Neural progenitor cell (in vitro differentiated cells): ENCODE measurements at regions not wholly inside any gene's neighbourhood (a gene's known extent, or its start where the extent isn't known, plus 50 kb on each side); places are given as distances from the start of the nearest gene placed in this dataset.

Source experiments
- DNase-seq: peaks from one replicate; pipeline ENCODE4 v3.0.0-alpha.2; 2016; ENCODE audit warnings: low spot score
- H2AFZ ChIP-seq: fragments of 200-600 bp; sonication (generic); replicated peaks from 2 replicates; pipeline ENCODE4 v1.6.1; 2016; ENCODE audit warnings: antibody characterized with exemption
- H3F3A ChIP-seq: fragments of 200-600 bp; sonication (generic); 2 replicates; pipeline ENCODE4 v1.6.1; 2016; ENCODE audit warnings: antibody characterized with exemption, low read depth
- H3K27ac ChIP-seq: fragments of 200-600 bp; sonication (generic); 2 replicates; pipeline ENCODE4 v1.5.1; 2016; ENCODE audit warnings: mild to moderate bottlenecking
- H3K27me3 ChIP-seq: fragments of 200-600 bp; sonication (generic); 2 replicates; pipeline ENCODE4 v1.6.1; 2016; ENCODE audit warnings: mild to moderate bottlenecking, moderate library complexity
- H3K36me3 ChIP-seq: fragments of 200-600 bp; sonication (generic); 2 replicates; pipeline ENCODE4 v1.5.1; 2016
- H3K4me1 ChIP-seq: fragments of 200-600 bp; sonication (generic); 2 replicates; pipeline ENCODE4 v1.6.1; 2016; ENCODE audit warnings: mixed run types
- H3K4me2 ChIP-seq: fragments of 200-600 bp; sonication (generic); 2 replicates; pipeline ENCODE4 v1.6.1; 2016
- H3K4me3 ChIP-seq: fragments of 200-600 bp; sonication (generic); 2 replicates; pipeline ENCODE4 v1.5.1; 2016
- H3K79me2 ChIP-seq: fragments of 200-600 bp; sonication (generic); 2 replicates; pipeline ENCODE4 v1.6.1; 2016; ENCODE audit warnings: low read depth
- H3K9ac ChIP-seq: fragments of 200-600 bp; sonication (generic); 2 replicates; pipeline ENCODE4 v1.6.1; 2016
- H3K9me3 ChIP-seq: fragments of 200-600 bp; sonication (generic); 2 replicates; pipeline ENCODE4 v1.5.1; 2016; ENCODE audit warnings: low read depth
- H4K20me1 ChIP-seq: fragments of 200-600 bp; sonication (generic); 2 replicates; pipeline ENCODE4 v1.6.1; 2016; ENCODE audit warnings: low read depth
- H3K27ac Mint-ChIP-seq: 3 replicates; pipeline ENCODE4 v1.8.0; 2021; ENCODE audit warnings: mixed read lengths
- H3K27me3 Mint-ChIP-seq: 2 replicates; pipeline ENCODE4 v1.8.0; 2022; ENCODE audit warnings: low read depth, mild to moderate bottlenecking, inconsistent platforms, moderate library complexity, mixed read lengths; ENCODE audit not compliant: insufficient read depth
- H3K36me3 Mint-ChIP-seq: 3 replicates; pipeline ENCODE4 v1.8.0; 2021; ENCODE audit warnings: mixed read lengths
- H3K4me1 Mint-ChIP-seq: 3 replicates; pipeline ENCODE4 v1.8.0; 2021; ENCODE audit warnings: mixed read lengths
- H3K4me3 Mint-ChIP-seq: 3 replicates; pipeline ENCODE4 v1.8.0; 2021; ENCODE audit warnings: mild to moderate bottlenecking, moderate library complexity, mixed read lengths
- H3K9me3 Mint-ChIP-seq: 3 replicates; pipeline ENCODE4 v1.8.0; 2020; ENCODE audit warnings: mixed read lengths
- EZH2 ChIP-seq: fragments of 200-600 bp; sonication (generic); IDR thresholded peaks from 2 replicates; pipeline ENCODE4 v1.6.1; 2017; ENCODE audit warnings: antibody characterized with exemption, mild to moderate bottlenecking, moderate library complexity
- EZH2phosphoT487 ChIP-seq: fragments of 200-600 bp; sonication (generic); IDR thresholded peaks from 2 replicates; pipeline ENCODE4 v1.6.1; 2017; ENCODE audit warnings: antibody characterized with exemption
- TF ChIP-seq, protein P1 (sequence below): fragments of 200-600 bp; sonication (generic); IDR thresholded peaks from 2 replicates; pipeline ENCODE4 v1.5.1; 2017; ENCODE audit warnings: antibody characterized with exemption, mild to moderate bottlenecking

DNA sequence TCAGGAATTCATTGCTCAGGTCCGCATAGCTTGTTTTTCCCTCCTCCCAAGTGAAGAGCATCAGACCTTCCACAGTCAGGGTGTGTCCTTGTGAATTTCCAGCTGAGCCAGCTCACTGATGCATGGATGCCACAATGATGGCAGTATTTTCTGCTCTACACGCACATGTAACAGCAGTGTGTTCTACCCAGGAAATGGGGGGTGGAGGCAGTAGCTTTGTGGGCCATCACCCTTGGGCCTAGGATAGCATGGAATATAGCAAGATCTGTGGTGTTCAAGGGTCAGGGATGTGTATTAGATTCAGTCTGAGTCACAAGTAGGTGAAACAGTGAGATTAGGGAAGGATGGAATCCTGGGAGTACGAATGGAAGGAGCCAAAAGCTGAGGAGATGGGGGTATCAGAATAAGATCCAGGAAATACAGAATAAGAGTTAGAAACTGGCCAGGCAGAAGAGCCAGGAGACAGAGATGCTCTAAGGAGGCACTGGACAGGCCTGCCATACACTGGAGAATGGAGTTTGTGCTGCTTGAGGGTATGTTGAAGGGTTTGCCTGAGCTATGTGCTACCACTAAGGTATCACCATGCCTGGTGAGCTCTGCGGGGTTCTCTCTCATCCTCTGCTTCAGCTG lies 90.6 kb upstream of the CNIH3 start:
- no peaks in the 10 kb centered on the region for H3F3A ChIP-seq
- H3K4me1 Mint-ChIP-seq = peaks cover 19% of the 10 kb centered on the region
- no peak overlapping the region for H3K4me3 ChIP-seq
- H3K36me3 Mint-ChIP-seq = no peaks in the 10 kb centered on the region
- H3K36me3 ChIP-seq = no peaks in the 10 kb centered on the region
- TF ChIP-seq, protein P1, sequence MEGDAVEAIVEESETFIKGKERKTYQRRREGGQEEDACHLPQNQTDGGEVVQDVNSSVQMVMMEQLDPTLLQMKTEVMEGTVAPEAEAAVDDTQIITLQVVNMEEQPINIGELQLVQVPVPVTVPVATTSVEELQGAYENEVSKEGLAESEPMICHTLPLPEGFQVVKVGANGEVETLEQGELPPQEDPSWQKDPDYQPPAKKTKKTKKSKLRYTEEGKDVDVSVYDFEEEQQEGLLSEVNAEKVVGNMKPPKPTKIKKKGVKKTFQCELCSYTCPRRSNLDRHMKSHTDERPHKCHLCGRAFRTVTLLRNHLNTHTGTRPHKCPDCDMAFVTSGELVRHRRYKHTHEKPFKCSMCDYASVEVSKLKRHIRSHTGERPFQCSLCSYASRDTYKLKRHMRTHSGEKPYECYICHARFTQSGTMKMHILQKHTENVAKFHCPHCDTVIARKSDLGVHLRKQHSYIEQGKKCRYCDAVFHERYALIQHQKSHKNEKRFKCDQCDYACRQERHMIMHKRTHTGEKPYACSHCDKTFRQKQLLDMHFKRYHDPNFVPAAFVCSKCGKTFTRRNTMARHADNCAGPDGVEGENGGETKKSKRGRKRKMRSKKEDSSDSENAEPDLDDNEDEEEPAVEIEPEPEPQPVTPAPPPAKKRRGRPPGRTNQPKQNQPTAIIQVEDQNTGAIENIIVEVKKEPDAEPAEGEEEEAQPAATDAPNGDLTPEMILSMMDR = no peak
- no peak for TF ChIP-seq EZH2
- TF ChIP-seq EZH2phosphoT487 = no peak
- peaks cover 4% of the 10 kb centered on the region for H3K27me3 Mint-ChIP-seq
- H4K20me1 ChIP-seq = no peaks in the 10 kb centered on the region
- no peak overlapping the region for H3K4me3 Mint-ChIP-seq
- no peak overlapping the region for H3K4me2 ChIP-seq
- no peak overlapping the region for H3K27ac Mint-ChIP-seq
- no peak overlapping the region for H3K9ac ChIP-seq
- no peaks in the 10 kb centered on the region for H3K9me3 ChIP-seq
- DNase-seq = no peak
- no peaks in the 10 kb centered on the region for H3K79me2 ChIP-seq
- H3K27ac ChIP-seq = no peak overlapping the region
- no peaks in the 10 kb centered on the region for H3K27me3 ChIP-seq
- H2AFZ ChIP-seq = no peak overlapping the region
- no peaks in the 10 kb centered on the region for H3K9me3 Mint-ChIP-seq
- peaks cover 12% of the 10 kb centered on the region for H3K4me1 ChIP-seq

DNA sequence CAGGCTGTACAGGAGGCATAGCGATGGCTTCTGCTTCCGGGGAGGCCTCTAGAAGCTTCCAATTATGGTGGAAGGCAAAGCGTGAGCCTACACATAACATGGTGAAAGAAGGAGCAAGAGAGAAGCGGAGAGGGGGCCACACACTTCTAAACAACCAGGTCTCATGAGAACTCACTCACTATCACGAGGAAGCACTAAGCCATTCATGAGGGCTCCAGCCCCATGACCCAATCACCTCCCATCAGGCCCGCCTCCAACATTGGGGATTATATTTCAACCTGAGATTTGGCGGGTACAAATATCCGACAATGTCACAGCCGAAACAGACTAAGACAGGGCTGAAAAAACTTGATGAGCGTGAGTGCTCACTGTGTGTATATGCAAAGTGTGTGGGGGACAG lies 89.3 kb upstream of the CNIH3 start:
- no peaks in the 10 kb centered on the region for H3K27me3 ChIP-seq
- no peak overlapping the region for H3K4me2 ChIP-seq
- no peak for DNase-seq
- H3K4me3 ChIP-seq = no peak overlapping the region
- Mint-ChIP-seq H3K4me1 (peaks cover 19% of the 10 kb centered on the region), H3K36me3 (no peaks in the 10 kb centered on the region), H3K9me3 (no peaks in the 10 kb centered on the region), H3K27me3 (peaks cover 5% of the 10 kb centered on the region), H3K4me3 (no peak overlapping the region), H3K27ac (no peak overlapping the region)
- no peak overlapping the region for H3K27ac ChIP-seq
- no peaks in the 10 kb centered on the region for H3K36me3 ChIP-seq
- no peak overlapping the region for H3K9ac ChIP-seq
- TF ChIP-seq EZH2 (no peak), EZH2phosphoT487 (no peak)
- TF ChIP-seq, protein P1 = no peak
- H3K79me2 ChIP-seq = no peaks in the 10 kb centered on the region
- H3K4me1 ChIP-seq = peaks cover 12% of the 10 kb centered on the region
- no peak overlapping the region for H2AFZ ChIP-seq
- H3F3A ChIP-seq = no peaks in the 10 kb centered on the region
- no peaks in the 10 kb centered on the region for H4K20me1 ChIP-seq
- no peaks in the 10 kb centered on the region for H3K9me3 ChIP-seq

DNA sequence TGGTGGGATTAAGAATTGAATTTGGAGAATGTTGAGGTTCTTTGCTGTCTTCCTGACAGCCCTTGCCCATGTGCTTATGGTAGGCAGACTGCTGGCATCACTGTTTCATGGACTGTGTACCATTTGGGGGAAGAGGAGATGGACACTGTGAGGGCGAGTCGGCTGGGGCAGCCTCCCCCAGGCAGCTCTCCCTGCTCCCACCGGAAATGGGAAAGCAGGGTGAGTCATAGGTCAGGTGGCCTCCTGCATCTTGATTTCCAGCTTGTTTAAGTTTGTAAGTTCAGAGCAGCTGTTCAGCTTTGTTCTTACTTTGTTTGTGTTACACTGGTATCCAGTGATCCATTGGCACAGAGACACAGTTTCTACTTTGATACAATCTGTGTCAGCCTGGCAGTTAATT lies 87.2 kb upstream of the CNIH3 start:
- Mint-ChIP-seq H3K4me1 (peaks cover 19% of the 10 kb centered on the region), H3K9me3 (no peaks in the 10 kb centered on the region), H3K27ac (no peak overlapping the region), H3K4me3 (no peak overlapping the region), H3K27me3 (peaks cover 5% of the 10 kb centered on the region), H3K36me3 (no peaks in the 10 kb centered on the region)
- Histone ChIP-seq H3K79me2 (no peaks in the 10 kb centered on the region), H3K9ac (no peak overlapping the region), H3K9me3 (no peaks in the 10 kb centered on the region), H3F3A (no peaks in the 10 kb centered on the region), H3K4me2 (no peak overlapping the region), H3K4me3 (no peak overlapping the region), H4K20me1 (no peaks in the 10 kb centered on the region), H3K36me3 (no peaks in the 10 kb centered on the region), H3K27ac (no peak overlapping the region), H3K27me3 (no peaks in the 10 kb centered on the region), H3K4me1 (peaks cover 12% of the 10 kb centered on the region), H2AFZ (no peak overlapping the region)
- TF ChIP-seq, protein P1 = no peak
- TF ChIP-seq EZH2 = no peak
- DNase-seq = no peak
